ENCODE measurements at regions not wholly inside any gene's neighbourhood (a gene's known extent, or its start where the extent isn't known, plus 50 kb on each side); places are given as distances from the start of the nearest gene placed in this dataset.

GRCh38 chr6:82033631-82034211 is 213.8 kb downstream of the IBTK start:
- no peak for DNase-seq (ENCODE audit: extremely low read depth, insufficient read length)
- TF ChIP-seq CTCF (IDR thresholded peaks at IDR 0.05; ENCODE audit: insufficient read depth, low read length, poor library complexity, severe bottlenecking): no peak
- Histone ChIP-seq H3K36me3 (ENCODE audit: control insufficient read depth, insufficient read depth, low read length) (no peaks in the 10 kb centered on the region), H3K27me3 (replicated peaks; ENCODE audit: control insufficient read depth, insufficient read depth, low read length) (no peaks in the 10 kb centered on the region; the same call in 1 of the 2 replicates), H3K4me3 (replicated peaks; ENCODE audit: low read depth, low read length) (no peak overlapping the region)

GRCh38 chr6:82032444-82032843 is 215.1 kb downstream of the IBTK start:
- Histone ChIP-seq H3K27me3 (replicated peaks; ENCODE audit: control insufficient read depth, insufficient read depth, low read length) (no peaks in the 10 kb centered on the region; the same call in 1 of the 2 replicates), H3K36me3 (ENCODE audit: control insufficient read depth, insufficient read depth, low read length) (no peaks in the 10 kb centered on the region), H3K4me3 (replicated peaks; ENCODE audit: low read depth, low read length) (no peak overlapping the region)
- no peak for DNase-seq (ENCODE audit: extremely low read depth, insufficient read length)
- no peak for TF ChIP-seq CTCF (IDR thresholded peaks at IDR 0.05; ENCODE audit: insufficient read depth, low read length, poor library complexity, severe bottlenecking)

GRCh38 chr6:82030761-82031503 is 216.6 kb downstream of the IBTK start:
- no peak for TF ChIP-seq CTCF (IDR thresholded peaks at IDR 0.05; ENCODE audit: insufficient read depth, low read length, poor library complexity, severe bottlenecking)
- Histone ChIP-seq H3K4me3 (replicated peaks; ENCODE audit: low read depth, low read length) (no peak overlapping the region), H3K36me3 (ENCODE audit: control insufficient read depth, insufficient read depth, low read length) (no peaks in the 10 kb centered on the region), H3K27me3 (replicated peaks; ENCODE audit: control insufficient read depth, insufficient read depth, low read length) (no peaks in the 10 kb centered on the region; the same call in 1 of the 2 replicates)
- no peak for DNase-seq (ENCODE audit: extremely low read depth, insufficient read length)

DNA sequence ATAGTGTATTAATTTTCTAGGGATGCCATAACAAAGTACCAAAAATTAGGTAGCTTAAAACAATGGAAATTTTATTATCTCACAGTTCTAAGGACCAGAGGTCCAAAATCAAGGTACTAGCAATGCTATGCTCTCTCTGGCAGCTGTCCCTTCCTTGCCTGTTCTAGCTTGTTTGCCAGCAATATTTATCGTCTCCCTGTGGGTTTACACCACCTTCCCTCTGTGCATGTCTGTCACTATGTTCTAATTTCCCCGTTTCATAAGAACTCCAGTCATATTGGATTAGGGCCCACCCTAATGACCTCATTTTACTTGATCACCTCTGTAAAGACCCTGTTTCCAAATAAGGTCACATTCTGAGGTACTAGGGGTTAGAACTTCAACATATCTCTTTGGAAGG is 217.2 kb downstream of the IBTK start:
- no peak overlapping the region for H3K4me3 ChIP-seq (replicated peaks; ENCODE audit: low read depth, low read length)
- DNase-seq (ENCODE audit: extremely low read depth, insufficient read length): no peak
- H3K36me3 ChIP-seq (ENCODE audit: control insufficient read depth, insufficient read depth, low read length): no peaks in the 10 kb centered on the region
- no peaks in the 10 kb centered on the region; the same call in 1 of the 2 replicates for H3K27me3 ChIP-seq (replicated peaks; ENCODE audit: control insufficient read depth, insufficient read depth, low read length)
- TF ChIP-seq CTCF (IDR thresholded peaks at IDR 0.05; ENCODE audit: insufficient read depth, low read length, poor library complexity, severe bottlenecking): no peak

- no peak for TF ChIP-seq CTCF (IDR thresholded peaks at IDR 0.05; ENCODE audit: insufficient read depth, low read length, poor library complexity, severe bottlenecking)
- H3K4me3 ChIP-seq (replicated peaks; ENCODE audit: low read depth, low read length): no peak overlapping the region
Measured at GRCh38 chr6:82025271-82025670, 222.3 kb downstream of the IBTK start.

More at GRCh38 chr6:82025271-82025670, 222.3 kb downstream of the IBTK start:
- Histone ChIP-seq H3K27me3 (replicated peaks; ENCODE audit: control insufficient read depth, insufficient read depth, low read length) (no peaks in the 10 kb centered on the region; the same call in 1 of the 2 replicates), H3K36me3 (ENCODE audit: control insufficient read depth, insufficient read depth, low read length) (no peaks in the 10 kb centered on the region)
- DNase-seq (ENCODE audit: extremely low read depth, insufficient read length): no peak

Measured in GM06990 (cell line).